ENCODE measurements at regions not wholly inside any gene's neighbourhood (a gene's known extent, or its start where the extent isn't known, plus 50 kb on each side); places are given as distances from the start of the nearest gene placed in this dataset.

DNA sequence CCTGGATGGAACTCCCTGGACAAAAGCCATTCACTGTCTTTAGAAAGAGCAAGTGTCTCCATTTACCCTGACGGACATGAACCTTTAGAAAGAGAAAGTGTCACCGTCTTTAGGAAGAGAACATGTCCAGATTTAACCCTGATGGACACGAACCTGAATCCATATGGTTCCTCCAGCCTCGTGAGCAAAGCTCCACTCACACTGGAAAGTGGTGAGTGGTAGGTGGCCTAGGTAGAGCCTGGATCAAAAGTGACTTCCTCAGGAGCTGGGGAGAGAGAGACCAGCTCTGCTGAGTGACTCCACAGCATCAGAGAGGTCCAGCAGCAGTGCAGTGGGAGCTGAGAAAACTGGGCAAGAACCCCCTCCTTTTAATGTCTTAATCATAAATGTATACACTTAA lies 59.8 kb upstream of the IRS2 start:
- DNase-seq = no peak

DNA sequence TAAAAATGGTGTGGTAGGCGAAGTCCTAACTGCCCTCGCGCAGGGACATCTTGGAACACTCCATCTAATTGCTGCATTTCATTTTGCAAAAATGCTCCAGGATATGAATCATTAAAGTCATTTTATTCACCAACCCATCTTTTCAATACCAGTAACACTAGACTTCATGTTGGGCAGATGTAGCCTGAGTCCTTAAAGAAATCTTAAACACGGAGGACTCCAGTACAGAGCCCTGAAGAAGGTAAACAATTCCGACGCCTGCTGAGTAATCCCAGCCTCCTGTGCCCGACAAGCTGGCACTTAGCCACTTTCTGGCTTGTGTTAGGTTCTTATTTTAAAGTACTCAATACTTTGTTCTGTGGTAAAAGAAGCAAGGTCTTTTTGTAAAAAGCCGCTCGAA lies 58.0 kb upstream of the IRS2 start:
- no peak for DNase-seq

DNA sequence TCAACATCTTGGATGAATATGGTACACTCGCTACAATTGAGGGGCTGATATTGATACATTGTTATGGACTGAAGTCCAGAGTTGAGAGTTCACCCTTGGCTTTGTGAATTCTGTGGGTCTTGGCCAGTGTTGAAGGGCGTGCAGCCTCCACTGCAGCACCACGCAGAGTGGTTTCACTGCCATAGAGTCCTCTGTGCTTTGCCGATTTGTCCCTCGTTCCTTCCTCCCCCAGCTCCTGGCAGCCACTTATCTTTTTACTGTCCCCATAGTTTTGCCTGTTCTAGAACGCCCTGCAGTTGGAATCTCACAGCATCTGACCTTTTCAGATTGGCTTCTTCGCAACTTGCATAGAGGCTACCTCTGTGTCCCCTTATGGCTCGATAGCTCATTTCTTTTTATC lies 57.3 kb upstream of the IRS2 start:
- no peak for DNase-seq

DNA sequence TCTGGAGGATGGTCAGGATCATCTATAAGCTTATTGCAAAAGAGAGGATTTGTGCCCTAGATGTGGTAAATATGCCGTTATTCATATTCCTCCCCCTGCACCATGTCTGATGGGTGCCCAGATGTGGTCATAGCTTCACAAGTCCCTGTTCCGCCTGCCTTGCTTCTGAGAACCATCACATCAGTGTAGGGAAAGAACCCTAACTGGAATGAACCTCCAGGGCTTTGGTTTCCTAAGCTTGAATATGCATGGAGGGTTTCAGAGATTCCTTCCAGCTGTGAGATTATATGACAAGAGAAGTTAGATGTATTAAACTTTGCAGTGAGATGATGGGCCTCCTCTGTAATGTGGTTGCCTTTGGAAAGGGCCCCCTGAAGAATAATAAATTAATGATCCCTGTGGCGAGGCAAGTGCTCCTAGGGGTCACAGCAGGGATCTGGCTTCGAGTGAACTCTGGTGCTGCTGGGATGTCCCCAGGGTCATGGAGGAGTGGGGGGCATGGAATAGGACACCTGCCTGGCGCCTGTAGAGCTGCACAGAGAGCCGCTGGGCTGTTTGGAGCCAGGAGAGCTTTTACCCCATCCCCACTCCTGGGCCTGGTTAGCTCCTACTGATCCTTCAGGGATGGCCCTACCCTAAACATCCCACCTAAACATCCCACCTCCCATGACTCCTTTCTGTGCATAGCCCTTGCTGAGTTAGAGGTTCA lies 56.0 kb upstream of the IRS2 start:
- no peak for DNase-seq

DNA sequence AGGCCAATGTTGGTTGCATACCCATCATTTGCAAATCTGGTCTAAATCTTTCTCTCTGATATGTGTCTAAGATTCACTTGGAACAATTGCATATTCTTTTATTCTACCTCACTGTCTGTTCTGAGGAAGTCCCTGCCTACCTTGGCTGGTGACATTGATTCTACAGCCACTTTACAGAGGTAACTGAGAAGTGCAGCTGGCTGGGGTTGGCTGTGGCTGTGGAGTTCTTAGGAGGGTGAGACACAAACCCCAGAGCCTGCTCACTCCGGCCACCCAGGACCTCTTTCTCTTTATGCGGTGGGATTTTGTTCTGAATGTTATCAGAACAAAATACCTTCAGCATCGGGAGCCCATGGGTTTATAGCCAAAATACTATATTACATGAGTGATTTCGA lies 54.5 kb upstream of the IRS2 start:
- DNase-seq = no peak

DNA sequence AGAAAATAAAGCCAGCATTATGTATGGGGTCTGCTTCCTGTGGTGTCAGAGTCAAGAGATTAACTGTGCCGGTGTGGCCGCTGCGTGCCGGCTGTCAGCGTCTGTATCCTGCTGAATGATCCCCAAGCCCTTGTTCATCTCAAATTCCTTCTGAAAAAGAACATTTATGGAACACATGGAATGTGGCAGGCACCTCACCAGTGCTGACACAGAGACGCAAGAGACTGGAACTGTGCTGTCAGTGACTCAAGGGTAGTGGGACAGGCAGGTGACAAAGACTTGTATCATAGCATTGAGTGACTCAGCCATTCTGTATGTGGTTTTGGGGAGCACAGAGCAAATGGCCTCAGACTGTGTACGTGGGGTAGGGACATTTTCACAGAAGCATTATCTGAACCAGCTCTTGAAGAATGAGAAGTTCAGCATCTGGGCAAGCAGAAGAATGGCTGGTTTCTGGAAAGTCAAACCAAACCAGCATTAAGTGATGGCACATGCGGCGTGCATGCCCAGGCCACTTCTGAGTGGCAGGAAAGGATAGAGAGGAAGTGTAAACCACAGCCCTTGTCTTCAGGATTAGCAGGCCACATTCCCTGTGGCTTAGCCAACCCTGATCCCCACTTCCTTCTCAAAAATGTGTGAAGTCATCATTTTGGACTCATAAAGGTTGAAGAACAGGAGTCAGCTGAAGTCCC lies 54.0 kb upstream of the IRS2 start:
- no peak for DNase-seq

DNA sequence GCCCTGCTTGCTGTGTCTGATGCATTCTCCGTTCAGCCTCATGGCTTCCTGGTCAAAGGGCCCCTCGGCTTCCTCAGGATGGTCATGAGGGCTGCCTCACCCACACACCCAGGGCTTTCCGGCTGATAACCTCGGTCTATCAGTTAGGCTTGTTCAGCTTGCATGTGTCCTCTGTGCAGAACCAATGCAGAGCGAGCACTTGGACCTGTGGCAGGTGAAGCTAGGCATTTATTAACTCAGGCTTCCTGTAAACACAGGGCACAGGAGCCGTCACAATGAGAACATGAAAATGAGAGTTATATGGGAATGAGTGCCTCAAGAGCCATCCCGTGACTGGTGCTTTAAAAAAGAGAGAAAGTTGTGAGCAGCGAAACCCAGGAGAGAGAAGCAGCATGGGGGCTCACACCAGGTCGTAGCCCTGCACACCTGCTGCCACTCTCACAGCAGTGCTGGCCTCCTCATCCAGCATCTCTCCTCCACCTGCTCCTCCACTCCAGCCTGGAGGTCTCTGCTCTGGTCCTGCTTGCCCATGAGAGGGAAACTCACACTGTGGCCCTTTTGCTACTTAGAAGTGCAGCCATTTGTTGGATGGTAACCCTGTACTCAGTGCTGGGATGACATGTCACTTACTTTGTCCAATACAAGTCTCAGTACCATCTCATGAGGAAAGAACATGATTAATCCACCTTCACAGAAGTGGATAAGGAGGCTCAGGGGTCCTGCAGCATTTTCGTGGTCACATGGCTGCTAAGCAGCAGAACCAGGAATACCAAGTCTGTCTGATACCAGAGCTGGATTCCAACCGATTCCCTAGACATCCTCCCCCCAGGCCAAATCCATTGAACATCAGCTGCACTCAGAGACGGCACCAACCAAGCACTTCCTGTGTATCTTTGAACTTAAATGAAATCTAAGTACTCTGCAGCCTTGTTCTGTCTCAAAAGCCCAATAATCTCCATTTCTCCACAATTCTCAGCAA lies 50.5 kb upstream of the IRS2 start:
- DNase-seq = no peak

Measured in NCI-H1436 (cell line).